ENCODE measurements at regions not wholly inside any gene's neighbourhood (a gene's known extent, or its start where the extent isn't known, plus 50 kb on each side); places are given as distances from the start of the nearest gene placed in this dataset.

DNA sequence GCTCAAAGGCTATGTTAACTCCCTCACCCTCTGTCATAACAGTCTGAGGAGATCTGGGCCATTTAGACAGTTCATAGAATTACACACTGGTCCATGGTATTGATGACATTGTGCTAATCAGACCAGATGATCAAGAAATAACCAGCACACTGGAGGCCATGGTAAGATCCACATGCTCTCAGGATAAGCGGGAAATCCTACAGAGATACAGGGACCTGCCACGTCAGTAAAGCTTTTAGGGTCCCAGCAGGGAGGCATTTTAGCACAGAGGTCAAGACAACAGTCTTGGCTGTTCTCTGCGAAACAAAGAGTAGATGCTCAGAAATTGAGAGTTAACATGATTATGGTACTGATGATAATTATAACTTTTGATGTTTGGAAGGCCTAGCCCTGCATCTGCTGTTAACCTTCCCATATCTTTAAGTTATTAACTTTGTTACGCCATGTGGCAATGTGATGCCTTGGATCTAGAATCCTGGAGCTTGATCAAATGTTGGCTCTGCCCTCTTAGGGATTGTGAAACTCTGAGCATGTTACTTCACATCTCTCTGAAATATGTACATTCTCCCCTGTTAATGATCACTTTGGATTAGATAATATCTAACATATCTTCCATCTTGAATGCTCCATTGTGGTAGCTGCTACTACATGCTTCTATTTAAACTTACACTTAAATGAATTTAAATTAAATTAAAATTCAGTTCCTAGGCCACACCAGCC is 172.0 kb upstream of the SOX9 start (continued):
- no peak for TF ChIP-seq MAX (CRISPR knock-in tag; IDR thresholded peaks at IDR 0.05)

GRCh38 chr17:71959154-71959553 is 161.7 kb upstream of the SOX9 start:
- Mint-ChIP-seq H3K36me3 (no peaks in the 10 kb centered on the region), H3K4me1 (no peaks in the 10 kb centered on the region), H3K27me3 (ENCODE audit: low read depth) (no peaks in the 10 kb centered on the region; the same call in 1 of the 2 replicates), H3K9me3 (peaks cover 4% of the 10 kb centered on the region; the same call in 1 of the 2 replicates), H3K27ac (no peak overlapping the region), H3K4me3 (no peak overlapping the region)
- no peak for DNase-seq (ENCODE audit: low spot score)
- CTCF ChIA-PET: interaction anchor here (0.7 to 1.1 kb wide), 2 partner anchors 94 to 98 kb away, joined by 3 read pairs; no protein-coding TSS in a partner anchor
- TF ChIP-seq CDX4 (CRISPR knock-in tag; IDR thresholded peaks at IDR 0.05; ENCODE audit: borderline replicate concordance) (no peak), E2F1 (CRISPR knock-in tag; IDR thresholded peaks at IDR 0.05) (no peak), ZNF532 (CRISPR knock-in tag; IDR thresholded peaks at IDR 0.05; ENCODE audit: borderline replicate concordance) (no peak), ZNF396 (CRISPR knock-in tag; IDR thresholded peaks at IDR 0.05; ENCODE audit: borderline replicate concordance) (no peak), ZNF416 (CRISPR knock-in tag; IDR thresholded peaks at IDR 0.05) (no peak), ZNF219 (CRISPR knock-in tag; IDR thresholded peaks at IDR 0.05; ENCODE audit: borderline replicate concordance) (no peak), ETV6 (CRISPR knock-in tag; IDR thresholded peaks at IDR 0.05) (no peak), PRRX2 (CRISPR knock-in tag; IDR thresholded peaks at IDR 0.05) (no peak), ATF1 (CRISPR knock-in tag; IDR thresholded peaks at IDR 0.05) (no peak), ZNF121 (CRISPR knock-in tag; IDR thresholded peaks at IDR 0.05) (no peak), ELF4 (CRISPR knock-in tag; IDR thresholded peaks at IDR 0.05; ENCODE audit: low read depth) (no peak), HMGXB4 (CRISPR knock-in tag; IDR thresholded peaks at IDR 0.05) (no peak)
- TF ChIP-seq, protein P1, sequence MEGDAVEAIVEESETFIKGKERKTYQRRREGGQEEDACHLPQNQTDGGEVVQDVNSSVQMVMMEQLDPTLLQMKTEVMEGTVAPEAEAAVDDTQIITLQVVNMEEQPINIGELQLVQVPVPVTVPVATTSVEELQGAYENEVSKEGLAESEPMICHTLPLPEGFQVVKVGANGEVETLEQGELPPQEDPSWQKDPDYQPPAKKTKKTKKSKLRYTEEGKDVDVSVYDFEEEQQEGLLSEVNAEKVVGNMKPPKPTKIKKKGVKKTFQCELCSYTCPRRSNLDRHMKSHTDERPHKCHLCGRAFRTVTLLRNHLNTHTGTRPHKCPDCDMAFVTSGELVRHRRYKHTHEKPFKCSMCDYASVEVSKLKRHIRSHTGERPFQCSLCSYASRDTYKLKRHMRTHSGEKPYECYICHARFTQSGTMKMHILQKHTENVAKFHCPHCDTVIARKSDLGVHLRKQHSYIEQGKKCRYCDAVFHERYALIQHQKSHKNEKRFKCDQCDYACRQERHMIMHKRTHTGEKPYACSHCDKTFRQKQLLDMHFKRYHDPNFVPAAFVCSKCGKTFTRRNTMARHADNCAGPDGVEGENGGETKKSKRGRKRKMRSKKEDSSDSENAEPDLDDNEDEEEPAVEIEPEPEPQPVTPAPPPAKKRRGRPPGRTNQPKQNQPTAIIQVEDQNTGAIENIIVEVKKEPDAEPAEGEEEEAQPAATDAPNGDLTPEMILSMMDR (IDR thresholded peaks at IDR 0.05): no peak
- ATAC-seq: no peak
- POLR2A ChIA-PET: no interaction called here
